ENCODE measurements at regions not wholly inside any gene's neighbourhood (a gene's known extent, or its start where the extent isn't known, plus 50 kb on each side); places are given as distances from the start of the nearest gene placed in this dataset.

DNA sequence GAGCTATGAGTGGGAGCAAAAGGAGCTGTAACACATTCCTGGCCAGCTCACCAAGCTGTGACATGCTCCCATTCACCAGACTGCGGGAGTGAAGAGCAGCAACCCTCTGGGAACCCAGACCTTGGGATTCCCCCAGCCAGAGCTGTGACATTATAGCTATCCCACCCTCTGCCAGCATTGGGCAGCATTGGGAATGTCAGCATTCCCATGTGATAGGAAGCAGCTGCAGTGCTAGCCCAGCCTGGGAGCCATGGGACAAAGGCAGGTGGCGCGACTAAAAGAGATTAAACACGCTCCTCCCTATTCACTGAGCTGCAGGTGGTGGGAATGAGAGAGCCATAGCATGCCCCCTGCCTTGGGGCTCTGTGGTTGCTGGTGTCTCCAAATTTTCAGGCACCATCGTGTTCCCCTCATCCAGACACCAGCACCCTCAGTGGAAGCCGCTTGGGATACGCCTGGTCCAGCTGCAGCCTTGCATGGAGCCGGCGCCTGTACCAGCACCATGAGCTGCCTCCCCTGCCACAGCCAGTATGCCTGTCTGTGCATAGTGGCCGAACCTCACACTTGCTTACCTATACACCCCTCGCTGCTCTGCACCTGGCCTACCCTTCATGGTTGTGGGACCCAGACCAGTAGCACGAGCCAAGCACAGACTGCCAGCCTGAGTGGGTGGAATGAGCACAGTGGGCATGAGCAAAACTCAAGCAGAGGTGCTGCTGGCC, 695.6 kb upstream of the GCFC2 start (continued):
- TF ChIP-seq, protein P1, sequence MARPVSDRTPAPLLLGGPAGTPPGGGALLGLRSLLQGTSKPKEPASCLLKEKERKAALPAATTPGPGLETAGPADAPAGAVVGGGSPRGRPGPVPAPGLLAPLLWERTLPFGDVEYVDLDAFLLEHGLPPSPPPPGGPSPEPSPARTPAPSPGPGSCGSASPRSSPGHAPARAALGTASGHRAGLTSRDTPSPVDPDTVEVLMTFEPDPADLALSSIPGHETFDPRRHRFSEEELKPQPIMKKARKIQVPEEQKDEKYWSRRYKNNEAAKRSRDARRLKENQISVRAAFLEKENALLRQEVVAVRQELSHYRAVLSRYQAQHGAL (CRISPR knock-in tag; IDR thresholded peaks at IDR 0.05; ENCODE audit: not compliant biosample characterization) = no peak

DNA sequence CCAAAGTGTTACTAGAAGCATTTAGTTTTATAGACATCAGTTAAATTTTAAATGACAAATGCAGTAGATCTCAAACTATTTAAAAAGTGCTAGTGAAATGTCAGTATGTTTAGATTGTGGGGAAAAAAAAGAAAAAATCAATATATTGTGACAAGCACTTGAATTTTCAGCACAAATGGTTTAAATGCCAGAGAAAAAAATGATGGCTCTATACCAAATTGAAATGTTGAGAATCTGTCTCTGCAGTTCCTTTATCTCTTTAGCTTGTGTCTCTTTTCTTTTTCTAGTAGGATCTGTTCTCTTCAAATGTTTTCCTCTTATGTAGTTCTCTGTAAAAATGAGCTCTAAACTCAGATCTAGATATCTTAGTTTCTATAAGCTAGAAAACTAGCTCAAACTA, 682.6 kb upstream of the GCFC2 start:
- ChIA-PET CTCF (ENCODE audit: low intra/inter-chr PET ratio, low total read pairs) (no interaction called here), POLR2A (no interaction called here)
- peaks cover 11% of the 10 kb centered on the region for H3K4me1 ChIP-seq (ENCODE audit: insufficient read depth, low read length)
- no peak overlapping the region for H3K9ac ChIP-seq (ENCODE audit: insufficient read depth, low read depth, low read length)
- H3K4me2 ChIP-seq (ENCODE audit: low read depth, low read length) = no peak overlapping the region
- no peak overlapping the region for H3K4me3 ChIP-seq (replicated peaks in 1 of 3; ENCODE audit: insufficient read depth in 1 of 3, low read depth in 2 of 3, low read length in 3 of 3)
- H3K36me3 ChIP-seq (replicated peaks in 1 of 2; ENCODE audit: control insufficient read depth in 1 of 2, insufficient read depth in 2 of 2, low read length in 2 of 2) = no peaks in the 10 kb centered on the region
- no peaks in the 10 kb centered on the region for H3K27me3 ChIP-seq (ENCODE audit: control insufficient read depth in 1 of 2, insufficient read depth in 2 of 2, low read length in 2 of 2)
- FAIRE-seq (no peak), DNase-seq (ENCODE audit: low spot score) (no peak), ATAC-seq (no peak)
- no peak overlapping the region for H3K27ac ChIP-seq (ENCODE audit: extremely low read length, insufficient read depth, low read length)
- intact Hi-C loops (cut with micrococcal nuclease; ENCODE audit: unreplicated experiment) = no loop called here
- no peaks in the 10 kb centered on the region for H3K9me3 ChIP-seq (ENCODE audit: low read length)
- H3K79me2 ChIP-seq (ENCODE audit: insufficient read depth, low read length) = no peaks in the 10 kb centered on the region
- H2AFZ ChIP-seq (ENCODE audit: low read length) = no peak overlapping the region
- no TSS peak for BruUV-seq (replicated peaks)
- H4K20me1 ChIP-seq (ENCODE audit: insufficient read depth, low read length) = no peaks in the 10 kb centered on the region
- in situ Hi-C loops (cut with HindIII; ENCODE audit: extremely low pct_ligation_motif_present, low pct_unique_long_range_greater_than_20kb) = no loop called here
- TF ChIP-seq, protein P2, sequence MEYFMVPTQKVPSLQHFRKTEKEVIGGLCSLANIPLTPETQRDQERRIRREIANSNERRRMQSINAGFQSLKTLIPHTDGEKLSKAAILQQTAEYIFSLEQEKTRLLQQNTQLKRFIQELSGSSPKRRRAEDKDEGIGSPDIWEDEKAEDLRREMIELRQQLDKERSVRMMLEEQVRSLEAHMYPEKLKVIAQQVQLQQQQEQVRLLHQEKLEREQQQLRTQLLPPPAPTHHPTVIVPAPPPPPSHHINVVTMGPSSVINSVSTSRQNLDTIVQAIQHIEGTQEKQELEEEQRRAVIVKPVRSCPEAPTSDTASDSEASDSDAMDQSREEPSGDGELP (IDR thresholded peaks at IDR 0.05; ENCODE audit: borderline replicate concordance, low read depth) = no peak
- TF ChIP-seq KDM2A (CRISPR knock-in tag; IDR thresholded peaks at IDR 0.05; ENCODE audit: borderline replicate concordance, low read depth) = no peak
- no peak for TF ChIP-seq ZNF251 (CRISPR knock-in tag; IDR thresholded peaks at IDR 0.05)
- TF ChIP-seq SP140L (CRISPR knock-in tag; IDR thresholded peaks at IDR 0.05; ENCODE audit: borderline replicate concordance) = no peak
- TF ChIP-seq, protein P3, sequence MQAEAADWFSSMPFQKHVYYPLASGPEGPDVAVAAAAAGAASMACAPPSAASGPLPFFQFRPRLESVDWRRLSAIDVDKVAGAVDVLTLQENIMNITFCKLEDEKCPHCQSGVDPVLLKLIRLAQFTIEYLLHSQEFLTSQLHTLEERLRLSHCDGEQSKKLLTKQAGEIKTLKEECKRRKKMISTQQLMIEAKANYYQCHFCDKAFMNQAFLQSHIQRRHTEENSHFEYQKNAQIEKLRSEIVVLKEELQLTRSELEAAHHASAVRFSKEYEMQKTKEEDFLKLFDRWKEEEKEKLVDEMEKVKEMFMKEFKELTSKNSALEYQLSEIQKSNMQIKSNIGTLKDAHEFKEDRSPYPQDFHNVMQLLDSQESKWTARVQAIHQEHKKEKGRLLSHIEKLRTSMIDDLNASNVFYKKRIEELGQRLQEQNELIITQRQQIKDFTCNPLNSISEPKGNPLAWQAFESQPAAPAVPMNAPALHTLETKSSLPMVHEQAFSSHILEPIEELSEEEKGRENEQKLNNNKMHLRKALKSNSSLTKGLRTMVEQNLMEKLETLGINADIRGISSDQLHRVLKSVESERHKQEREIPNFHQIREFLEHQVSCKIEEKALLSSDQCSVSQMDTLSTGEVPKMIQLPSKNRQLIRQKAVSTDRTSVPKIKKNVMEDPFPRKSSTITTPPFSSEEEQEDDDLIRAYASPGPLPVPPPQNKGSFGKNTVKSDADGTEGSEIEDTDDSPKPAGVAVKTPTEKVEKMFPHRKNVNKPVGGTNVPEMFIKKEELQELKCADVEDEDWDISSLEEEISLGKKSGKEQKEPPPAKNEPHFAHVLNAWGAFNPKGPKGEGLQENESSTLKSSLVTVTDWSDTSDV (CRISPR knock-in tag; IDR thresholded peaks at IDR 0.05) = no peak
- TF ChIP-seq EHMT2 (IDR thresholded peaks at IDR 0.05; ENCODE audit: borderline replicate concordance, low read depth, low read length) = no peak
- TF ChIP-seq HNRNPLL (IDR thresholded peaks at IDR 0.05; ENCODE audit: low read depth, low read length, poor library complexity, severe bottlenecking) = no peak
- no peak for TF ChIP-seq ZNF33B (CRISPR knock-in tag; IDR thresholded peaks at IDR 0.05)
- no peak for TF ChIP-seq ZFP62 (CRISPR knock-in tag; IDR thresholded peaks at IDR 0.05)
- TF ChIP-seq, protein P4, sequence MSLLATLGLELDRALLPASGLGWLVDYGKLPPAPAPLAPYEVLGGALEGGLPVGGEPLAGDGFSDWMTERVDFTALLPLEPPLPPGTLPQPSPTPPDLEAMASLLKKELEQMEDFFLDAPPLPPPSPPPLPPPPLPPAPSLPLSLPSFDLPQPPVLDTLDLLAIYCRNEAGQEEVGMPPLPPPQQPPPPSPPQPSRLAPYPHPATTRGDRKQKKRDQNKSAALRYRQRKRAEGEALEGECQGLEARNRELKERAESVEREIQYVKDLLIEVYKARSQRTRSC (CRISPR knock-in tag; IDR thresholded peaks at IDR 0.05; ENCODE audit: low read depth) = no peak
- TF ChIP-seq, protein P5, sequence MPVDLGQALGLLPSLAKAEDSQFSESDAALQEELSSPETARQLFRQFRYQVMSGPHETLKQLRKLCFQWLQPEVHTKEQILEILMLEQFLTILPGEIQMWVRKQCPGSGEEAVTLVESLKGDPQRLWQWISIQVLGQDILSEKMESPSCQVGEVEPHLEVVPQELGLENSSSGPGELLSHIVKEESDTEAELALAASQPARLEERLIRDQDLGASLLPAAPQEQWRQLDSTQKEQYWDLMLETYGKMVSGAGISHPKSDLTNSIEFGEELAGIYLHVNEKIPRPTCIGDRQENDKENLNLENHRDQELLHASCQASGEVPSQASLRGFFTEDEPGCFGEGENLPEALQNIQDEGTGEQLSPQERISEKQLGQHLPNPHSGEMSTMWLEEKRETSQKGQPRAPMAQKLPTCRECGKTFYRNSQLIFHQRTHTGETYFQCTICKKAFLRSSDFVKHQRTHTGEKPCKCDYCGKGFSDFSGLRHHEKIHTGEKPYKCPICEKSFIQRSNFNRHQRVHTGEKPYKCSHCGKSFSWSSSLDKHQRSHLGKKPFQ (CRISPR knock-in tag; IDR thresholded peaks at IDR 0.05; ENCODE audit: insufficient replicate concordance) = no peak
- TF ChIP-seq CBFB (CRISPR knock-in tag; IDR thresholded peaks at IDR 0.05) = no peak
- TF ChIP-seq ZSCAN20 (CRISPR knock-in tag; IDR thresholded peaks at IDR 0.05; ENCODE audit: borderline replicate concordance) = no peak
- no peak for TF ChIP-seq ZNF484 (CRISPR knock-in tag; IDR thresholded peaks at IDR 0.05; ENCODE audit: borderline replicate concordance, low read depth)
